Peyer's patch (tissue), 4 donors: ENCODE measurements at regions not wholly inside any gene's neighbourhood (a gene's known extent, or its start where the extent isn't known, plus 50 kb on each side); places are given as distances from the start of the nearest gene placed in this dataset.

Experiments
- CTCF ChIP-seq, 6 experiments: fragments of 450-650 bp in 4 of 6; fragments of 200-600 bp in 2 of 6; sonication (generic) in 1 of 6; IDR thresholded peaks; one replicate each; pipeline ENCODE4 v1.5.1; 2017 to 2019; ENCODE audit warnings: antibody characterized with exemption in 6 of 6, mild to moderate bottlenecking in 3 of 6, moderate library complexity in 1 of 6
- POLR2A ChIP-seq, 2 donors: fragments of 450-650 bp; IDR thresholded peaks; one replicate each; pipeline ENCODE4 v1.5.1; 2017; ENCODE audit warnings: antibody characterized with exemption in 2 of 2, mild to moderate bottlenecking in 2 of 2, moderate library complexity in 2 of 2

- TF ChIP-seq POLR2A (IDR thresholded peaks at IDR 0.05) (no peak), CTCF (IDR thresholded peaks at IDR 0.05) (no peak)
Observed at GRCh38 chr4:100795581-100795980, 277.8 kb upstream of the EMCN start.
